Putamen (tissue), 1 donor: ENCODE measurements at regions not wholly inside any gene's neighbourhood (a gene's known extent, or its start where the extent isn't known, plus 50 kb on each side); places are given as distances from the start of the nearest gene placed in this dataset.

Source experiments
- DNase-seq: peaks from one replicate; pipeline ENCODE4 v3.0.0-alpha.2; 2016; ENCODE audit warnings: low spot score

DNA sequence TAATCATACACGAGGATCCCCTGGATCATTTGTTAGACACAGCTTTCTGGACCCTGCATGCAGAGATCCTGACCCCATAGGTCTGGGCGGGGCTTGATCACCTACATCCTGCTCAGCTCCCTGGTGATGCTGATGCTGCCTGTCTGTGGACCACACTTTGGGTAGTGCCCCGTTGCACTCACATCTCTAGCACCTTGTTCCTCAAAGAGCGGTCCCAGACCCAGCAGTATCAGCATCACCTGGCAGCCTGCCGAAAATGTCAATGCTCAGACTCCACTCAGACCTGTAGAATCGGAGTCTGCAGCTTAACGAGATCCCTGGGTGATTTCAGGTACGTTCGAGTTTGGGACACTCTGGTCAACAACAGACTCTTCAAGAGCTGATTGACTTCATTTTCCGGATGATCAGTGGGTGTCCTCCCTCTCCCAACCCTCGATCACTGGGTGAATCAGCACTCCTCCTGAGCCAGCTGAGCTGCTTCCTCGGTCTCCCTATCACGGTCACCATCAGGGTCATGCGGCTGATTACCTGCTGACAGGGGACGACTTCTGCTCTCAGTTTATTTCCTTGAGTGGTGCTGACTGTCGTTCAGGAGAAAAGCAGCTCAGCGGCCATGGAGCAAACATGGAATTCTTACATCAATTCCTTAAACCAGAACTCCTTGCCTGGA, 150.6 kb upstream of the RAB12 start:
- DNase-seq: no peak

- no peak for DNase-seq
Observed at GRCh38 chr18:8460748-8461147, 148.5 kb upstream of the RAB12 start.

- DNase-seq: no peak
Observed at GRCh38 chr18:8461544-8461943, 147.7 kb upstream of the RAB12 start.

DNA sequence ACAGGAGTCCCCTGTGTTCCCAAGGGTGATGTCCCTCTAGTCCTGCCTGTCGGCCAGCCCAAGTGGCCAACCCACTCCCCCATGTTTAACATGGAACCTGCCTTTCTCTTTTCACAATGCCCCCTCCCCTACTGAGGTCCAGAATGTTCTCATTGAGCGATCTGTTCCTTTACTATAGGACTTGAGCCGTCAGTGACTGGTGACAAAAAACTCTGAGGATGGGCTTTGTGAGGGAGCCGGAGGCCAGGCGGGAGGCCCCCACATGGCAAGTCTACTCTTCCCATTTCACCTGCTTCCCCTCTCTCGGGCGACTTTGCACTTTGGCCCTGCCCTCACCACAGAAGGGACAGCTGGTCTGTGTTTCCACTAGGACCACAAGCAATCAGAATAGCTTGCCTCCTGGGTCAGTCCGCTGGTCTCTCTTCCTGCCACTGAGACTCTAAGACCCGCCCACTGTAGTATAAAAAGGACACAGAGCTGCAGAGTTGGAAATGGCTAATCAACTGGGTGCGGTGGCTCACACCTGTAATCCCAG, 146.5 kb upstream of the RAB12 start:
- no peak for DNase-seq

DNA sequence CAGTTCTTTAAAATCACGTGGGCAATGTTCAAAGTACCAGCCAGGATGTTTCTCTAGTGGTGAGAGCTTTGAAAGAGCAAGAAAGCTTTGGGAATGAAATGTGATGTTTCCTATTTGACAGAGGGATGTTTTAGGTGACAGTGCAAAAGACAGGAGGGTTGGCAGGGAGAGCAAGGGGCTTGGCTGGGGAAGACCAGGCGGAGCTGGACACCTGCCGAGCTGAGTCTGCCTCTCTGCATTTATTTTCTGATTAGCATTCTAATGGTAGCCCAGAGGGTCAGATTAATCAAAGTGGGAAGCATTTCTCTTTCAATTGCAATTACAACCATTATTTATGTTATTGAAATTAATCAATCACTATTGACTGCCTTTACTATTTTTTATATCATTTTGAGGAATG, 145.4 kb upstream of the RAB12 start:
- no peak for DNase-seq

- no peak for DNase-seq
Observed at GRCh38 chr18:8468191-8468590, 141.0 kb upstream of the RAB12 start.

GRCh38 chr18:8468921-8469335, 140.3 kb upstream of the RAB12 start:
- DNase-seq: no peak

- DNase-seq: no peak
Observed at GRCh38 chr18:8469544-8470130, 139.6 kb upstream of the RAB12 start.

DNA sequence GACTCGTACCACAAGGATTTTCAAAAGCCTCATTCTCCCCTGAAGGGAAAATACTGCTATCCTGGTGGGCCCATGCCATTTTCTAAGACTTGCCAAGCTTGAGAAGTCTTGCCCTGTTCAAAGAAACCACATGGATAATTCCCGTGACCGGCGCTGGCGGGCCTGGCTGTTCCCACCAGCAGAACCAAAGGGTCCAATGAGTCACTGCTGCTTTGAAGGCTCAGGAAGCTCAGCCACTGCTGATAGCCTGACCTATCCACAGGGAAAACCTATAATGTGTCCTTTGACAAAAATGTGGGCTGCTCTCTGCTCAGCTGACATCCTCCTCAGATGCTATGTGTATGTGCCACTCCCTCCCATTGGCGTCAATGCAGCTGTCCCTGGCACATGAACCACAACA, 137.9 kb upstream of the RAB12 start:
- no peak for DNase-seq

DNA sequence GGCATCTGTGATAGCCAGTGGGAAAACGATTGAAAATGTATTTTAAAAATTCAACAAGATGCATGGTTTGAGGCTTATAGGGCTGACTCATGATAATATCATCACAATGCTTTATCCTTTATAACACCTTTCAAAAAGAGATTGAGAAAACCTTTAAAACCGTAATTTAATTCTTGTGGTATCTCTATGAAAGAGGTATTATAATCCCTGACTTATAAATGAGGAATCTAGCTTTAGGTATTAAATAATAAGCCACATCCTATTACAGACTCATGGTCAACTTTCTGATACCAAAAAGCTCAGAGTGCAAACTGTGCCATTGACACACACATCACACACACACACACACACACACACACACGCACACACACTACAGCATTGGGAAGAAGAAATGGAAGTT, 134.6 kb upstream of the RAB12 start:
- no peak for DNase-seq

DNA sequence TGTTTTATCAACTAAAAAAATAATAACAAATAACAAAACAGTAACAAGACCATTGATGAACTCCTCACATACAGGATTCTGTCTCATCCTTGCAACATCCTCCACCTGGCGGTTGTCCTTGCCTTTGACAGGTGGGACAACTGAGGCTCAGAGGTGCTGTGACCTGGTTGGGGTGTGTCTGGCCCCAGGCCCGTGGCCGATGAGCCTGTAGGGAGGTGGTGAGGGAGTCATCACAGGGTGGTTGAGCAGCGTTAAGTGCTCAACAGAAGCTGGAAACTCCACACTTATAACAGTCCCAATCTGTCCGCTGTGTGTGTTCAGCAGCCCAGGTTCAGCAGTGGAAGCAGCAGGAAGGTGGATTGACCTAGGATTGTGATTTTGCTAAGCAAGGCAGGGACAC, 131.6 kb upstream of the RAB12 start:
- DNase-seq: no peak

DNA sequence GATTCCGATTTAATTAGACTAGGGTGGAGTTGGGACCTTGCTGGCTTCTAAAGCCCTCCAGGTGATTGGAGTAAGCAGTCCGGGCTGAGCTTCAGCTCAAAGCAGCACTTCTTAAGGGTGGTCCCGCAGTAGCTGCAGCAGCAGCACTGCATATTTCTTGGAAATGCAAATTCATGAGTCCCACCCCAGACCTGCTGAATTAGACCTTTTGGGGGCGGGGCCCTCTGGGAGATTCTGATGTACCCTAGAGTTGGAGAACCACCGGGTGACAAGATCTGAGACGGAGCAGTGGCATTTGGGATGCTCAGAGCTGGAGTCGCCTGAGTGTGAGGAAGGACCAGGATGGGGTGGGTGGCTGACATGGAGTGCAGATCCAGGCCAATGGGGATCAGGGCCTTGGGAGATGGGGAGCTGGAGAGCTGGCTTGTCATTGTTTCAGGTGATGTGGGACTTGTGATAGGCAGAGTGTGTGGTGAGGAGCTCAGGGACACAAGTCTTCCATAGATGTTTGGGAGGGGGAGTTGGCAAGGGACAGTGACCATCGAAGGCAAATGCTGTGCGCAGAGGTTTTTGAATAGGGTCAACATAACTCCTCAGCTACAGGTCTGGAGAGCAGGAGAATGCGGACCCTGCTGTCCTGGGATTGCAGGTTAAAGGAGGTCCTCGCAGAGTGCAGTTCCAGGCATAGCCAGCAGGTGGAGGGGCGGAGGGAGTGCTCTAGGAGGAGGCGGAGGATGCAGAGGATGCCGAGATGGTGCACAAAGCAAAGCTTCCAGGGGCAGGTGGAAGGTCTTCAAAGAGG, 130.9 kb upstream of the RAB12 start:
- no peak for DNase-seq

DNA sequence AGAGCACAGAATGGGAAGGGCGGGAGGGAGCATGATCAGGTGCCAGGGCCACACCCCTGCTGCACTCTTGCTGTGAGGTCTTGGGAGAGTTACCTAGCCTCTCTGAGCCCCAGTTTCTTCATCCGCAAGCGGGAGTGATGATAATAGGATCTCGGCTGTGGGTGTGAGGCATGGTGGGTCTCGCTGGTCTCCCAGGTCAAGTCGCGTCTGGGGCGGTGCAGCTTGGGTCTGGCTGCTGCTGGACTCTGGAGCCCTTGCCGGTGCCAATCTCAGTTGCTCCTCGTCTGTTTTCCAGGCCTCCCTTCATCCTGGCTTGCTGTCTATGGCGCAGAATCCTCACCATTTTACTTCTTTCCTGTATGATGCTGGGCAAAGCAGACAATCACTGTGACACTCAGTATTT, 130.3 kb upstream of the RAB12 start:
- DNase-seq: no peak

DNA sequence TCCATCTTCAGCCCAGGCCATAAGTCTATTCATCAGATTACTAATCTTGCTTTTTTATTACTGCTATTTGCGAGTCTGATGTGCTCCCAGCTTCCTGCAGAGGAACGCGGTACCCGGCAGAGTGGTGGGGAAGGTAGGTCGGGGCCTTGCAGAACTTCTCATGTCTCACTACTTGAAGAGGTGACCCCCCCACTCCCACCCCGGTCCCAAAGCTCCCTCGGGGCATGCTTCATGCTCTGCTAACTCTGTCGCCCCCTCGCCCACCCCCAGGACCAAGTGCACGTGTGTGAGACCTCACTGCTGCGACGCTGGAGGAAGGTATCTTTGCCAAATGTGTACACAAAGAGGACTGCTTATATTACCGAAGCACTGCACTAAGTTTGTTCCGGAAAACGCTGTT, 129.4 kb upstream of the RAB12 start:
- no peak for DNase-seq

GRCh38 chr18:8480506-8481328, 128.5 kb upstream of the RAB12 start:
- peak; percentile 42 for DNase-seq

DNA sequence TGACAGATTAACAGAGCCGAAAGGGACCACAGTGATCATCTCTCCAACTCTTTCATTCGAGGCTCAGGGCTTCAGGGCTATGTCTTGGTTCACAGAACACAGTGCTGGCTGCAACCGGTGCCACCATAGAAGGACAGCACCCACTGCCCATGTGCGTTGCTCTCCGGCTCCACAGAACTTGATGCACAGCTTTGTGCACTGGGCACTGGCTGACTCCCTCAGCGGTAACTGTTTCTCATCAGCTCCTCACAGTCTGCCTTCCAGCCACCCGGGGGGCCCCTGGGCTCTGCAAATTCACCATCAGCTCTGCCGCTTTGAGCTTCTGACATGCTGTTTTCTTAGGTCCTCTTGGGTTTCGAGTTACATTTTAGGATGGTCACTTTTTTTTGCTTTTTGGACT, 124.3 kb upstream of the RAB12 start:
- no peak for DNase-seq

GRCh38 chr18:8489761-8490160, 119.5 kb upstream of the RAB12 start:
- no peak for DNase-seq

DNA sequence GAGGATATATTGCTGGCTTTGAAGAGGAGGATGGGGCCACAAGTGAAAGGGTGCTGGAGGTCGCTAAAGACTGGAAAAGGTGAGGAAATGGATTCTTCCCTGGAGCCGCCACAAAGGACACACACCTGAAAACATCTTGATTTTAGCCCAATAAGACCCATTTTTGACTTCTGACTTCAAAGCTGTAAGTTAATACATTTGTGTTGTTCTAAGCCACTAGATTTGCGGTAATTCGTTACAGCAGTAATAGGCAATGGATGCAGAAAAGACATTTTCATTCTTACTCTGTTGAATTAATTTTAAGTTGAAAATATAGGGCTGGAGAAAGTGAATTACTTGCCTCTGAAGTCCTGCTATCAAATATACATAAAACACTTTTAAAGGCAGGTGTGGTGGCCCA, 117.7 kb upstream of the RAB12 start:
- no peak for DNase-seq

DNA sequence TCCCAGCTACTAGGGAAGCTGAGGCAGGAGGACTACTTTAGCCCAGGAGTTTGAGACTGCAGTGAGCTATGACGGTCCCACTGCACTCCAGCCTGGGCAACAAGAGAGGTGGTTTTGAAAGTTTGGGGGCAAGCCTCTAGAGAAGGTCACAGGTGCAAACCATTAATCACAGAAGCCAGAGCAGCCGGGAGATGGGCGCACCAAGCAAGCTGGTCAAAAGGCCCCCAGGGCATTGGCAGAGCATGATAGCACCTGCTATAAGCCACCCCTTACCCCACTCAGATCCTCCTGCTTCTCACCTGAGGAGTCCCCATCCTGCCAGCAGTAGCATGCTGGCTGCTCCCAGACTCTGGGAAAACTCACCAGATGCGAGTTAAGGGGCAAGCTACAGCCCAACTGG, 116.1 kb upstream of the RAB12 start:
- no peak for DNase-seq

DNA sequence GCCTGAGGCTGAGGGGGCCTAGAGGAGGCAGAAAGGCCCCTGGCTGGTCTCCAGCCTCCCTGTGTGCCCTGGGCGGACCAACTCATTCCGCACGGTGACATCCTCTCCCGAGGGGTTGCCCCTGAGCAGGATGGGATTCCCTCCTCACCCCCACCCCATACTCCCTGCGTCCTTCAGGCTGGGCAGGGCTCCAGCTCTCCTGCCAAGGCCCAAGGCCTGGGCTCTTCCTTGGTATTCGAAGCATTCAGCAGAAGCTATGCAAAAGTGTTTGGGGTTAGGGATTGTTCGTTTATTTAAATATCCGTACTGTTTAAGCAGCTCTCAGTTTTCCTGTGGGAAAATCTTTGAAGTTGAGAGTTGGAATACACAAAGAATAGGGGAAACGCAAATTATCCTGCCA, 113.1 kb upstream of the RAB12 start:
- DNase-seq: no peak

DNA sequence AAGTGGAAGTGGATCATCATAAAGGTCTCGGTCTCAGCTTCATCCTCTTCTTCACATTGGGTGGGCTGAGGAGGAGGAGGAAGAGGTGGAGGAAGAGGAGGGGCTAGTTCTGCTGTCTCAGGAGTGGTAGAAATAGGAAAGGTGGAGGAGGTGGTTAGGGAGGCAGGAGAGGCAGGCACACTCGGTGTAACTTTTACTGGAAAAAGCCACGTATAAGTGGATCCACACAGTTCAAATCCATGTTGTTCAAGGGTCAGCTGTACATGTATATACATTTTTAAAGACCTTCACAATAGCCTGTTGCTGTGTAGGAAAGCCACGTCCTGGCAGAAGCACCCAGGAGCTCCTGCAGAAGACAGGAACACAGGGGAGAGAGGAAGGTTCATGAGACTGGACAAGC, 110.3 kb upstream of the RAB12 start:
- DNase-seq: no peak
